HEK293 (cell line): ENCODE measurements at regions not wholly inside any gene's neighbourhood (a gene's known extent, or its start where the extent isn't known, plus 50 kb on each side); places are given as distances from the start of the nearest gene placed in this dataset.
A peak's percentile ranks its signal among the peaks of the same experiment; 100 is the strongest.

ENCODE experiments used
- CTCF ChIA-PET: fragments of 350-600 bp; formaldehyde crosslinking; extraction: SDS; loops from one replicate; lab custom pipeline; 2021; ENCODE audit warnings: antibody characterized with exemption; lab: Yijun Ruan, JAX
- POLR2A ChIA-PET: fragments of 300-600 bp; formaldehyde crosslinking; extraction: SDS; loops from one replicate; lab custom pipeline; 2020; ENCODE audit warnings: antibody characterized with exemption, inconsistent platforms; lab: Yijun Ruan, JAX
- H3K27ac ChIP-seq: fragments of 200-500 bp; sonication (Bioruptor generic); 2 replicates; pipeline ENCODE4 v1.5.1; 2014; ENCODE audit warnings: low read depth, low read length, control low read depth, inconsistent platforms; ENCODE audit errors: extremely low read depth
- H3K36me3 ChIP-seq, 2 experiments: fragments of 200-500 bp in 1 of 2; sonication (Bioruptor generic) in 1 of 2; 1 replicate in 1 of 2; 2 replicates in 1 of 2; pipeline ENCODE4 v1.5.1; 2014 to 2017; ENCODE audit warnings: inconsistent platforms in 2 of 2, low read length in 2 of 2; ENCODE audit not compliant: control insufficient read depth in 2 of 2, insufficient read depth in 1 of 2
- H3K4me1 ChIP-seq: fragments of 200-500 bp; sonication (Bioruptor generic); 2 replicates; pipeline ENCODE4 v1.5.1; 2014; ENCODE audit warnings: mild to moderate bottlenecking, low read length, inconsistent platforms; ENCODE audit not compliant: control insufficient read depth, insufficient read depth
- H3K4me3 ChIP-seq: 2 replicates; pipeline ENCODE4 v1.5.1; 2011; ENCODE audit warnings: low read depth, mild to moderate bottlenecking, control low read depth, low read length, moderate library complexity
- H3K9me3 ChIP-seq: fragments of 200-500 bp; sonication (Bioruptor generic); 2 replicates; pipeline ENCODE4 v1.5.1; 2014; ENCODE audit warnings: low read depth, low read length, inconsistent platforms; ENCODE audit not compliant: control insufficient read depth, insufficient read depth
- SP7 ChIP-seq: fragments of 450-650 bp; formaldehyde crosslinking; IDR thresholded peaks from 2 replicates; pipeline ENCODE4 v1.5.1; 2016; ENCODE audit warnings: missing biosample characterization, missing genetic modification characterization
- TCF7L2 ChIP-seq: IDR thresholded peaks from 2 replicates; pipeline ENCODE4 v1.6.1; 2011; ENCODE audit warnings: low read depth, mild to moderate bottlenecking, inconsistent platforms, low read length, moderate library complexity, borderline replicate concordance
- ZBTB21 ChIP-seq: fragments of 450-650 bp; formaldehyde crosslinking; IDR thresholded peaks from 2 replicates; pipeline ENCODE4 v1.5.1; 2017; ENCODE audit warnings: missing biosample characterization, missing genetic modification characterization
- ZFP41 ChIP-seq: fragments of 450-650 bp; formaldehyde crosslinking; IDR thresholded peaks from 2 replicates; pipeline ENCODE4 v1.5.1; 2016; ENCODE audit warnings: missing biosample characterization, missing genetic modification characterization, borderline replicate concordance
- ZFP69B ChIP-seq: fragments of 450-650 bp; formaldehyde crosslinking; IDR thresholded peaks from 2 replicates; pipeline ENCODE4 v1.5.1; 2016; ENCODE audit warnings: missing biosample characterization, missing genetic modification characterization
- ZNF555 ChIP-seq: fragments of 450-650 bp; formaldehyde crosslinking; conservative IDR thresholded peaks from 2 replicates; pipeline ENCODE4 v1.5.1; 2017; ENCODE audit warnings: missing biosample characterization, mild to moderate bottlenecking, missing genetic modification characterization, inconsistent platforms
- ZNF629 ChIP-seq: fragments of 450-650 bp; formaldehyde crosslinking; IDR thresholded peaks from 2 replicates; pipeline ENCODE4 v1.5.1; 2017; ENCODE audit warnings: missing biosample characterization, missing genetic modification characterization
- ZNF654 ChIP-seq: fragments of 450-650 bp; formaldehyde crosslinking; IDR thresholded peaks from 2 replicates; pipeline ENCODE4 v1.5.1; 2016; ENCODE audit warnings: low read depth, missing biosample characterization, missing genetic modification characterization
- TF ChIP-seq, protein P1 (sequence below): fragments of 450-650 bp; formaldehyde crosslinking; IDR thresholded peaks from 2 replicates; pipeline ENCODE4 v1.5.1; 2016; ENCODE audit warnings: missing biosample characterization, missing genetic modification characterization
- TF ChIP-seq, protein P2 (sequence below): fragments of 450-650 bp; formaldehyde crosslinking; IDR thresholded peaks from 2 replicates; pipeline ENCODE4 v1.5.1; 2016; ENCODE audit warnings: missing biosample characterization, missing genetic modification characterization
- TF ChIP-seq, protein P3 (sequence below): fragments of 450-650 bp; formaldehyde crosslinking; IDR thresholded peaks from 2 replicates; pipeline ENCODE4 v1.5.1; 2016; ENCODE audit warnings: missing biosample characterization, missing genetic modification characterization, low read depth
- TF ChIP-seq, protein P4 (sequence below): fragments of 450-650 bp; formaldehyde crosslinking; IDR thresholded peaks from 2 replicates; pipeline ENCODE4 v1.5.1; 2016; ENCODE audit warnings: missing biosample characterization, missing genetic modification characterization
- TF ChIP-seq, protein P5 (sequence below): fragments of 450-650 bp; formaldehyde crosslinking; IDR thresholded peaks from 2 replicates; pipeline ENCODE4 v1.5.1; 2016; ENCODE audit warnings: missing biosample characterization, missing genetic modification characterization

DNA sequence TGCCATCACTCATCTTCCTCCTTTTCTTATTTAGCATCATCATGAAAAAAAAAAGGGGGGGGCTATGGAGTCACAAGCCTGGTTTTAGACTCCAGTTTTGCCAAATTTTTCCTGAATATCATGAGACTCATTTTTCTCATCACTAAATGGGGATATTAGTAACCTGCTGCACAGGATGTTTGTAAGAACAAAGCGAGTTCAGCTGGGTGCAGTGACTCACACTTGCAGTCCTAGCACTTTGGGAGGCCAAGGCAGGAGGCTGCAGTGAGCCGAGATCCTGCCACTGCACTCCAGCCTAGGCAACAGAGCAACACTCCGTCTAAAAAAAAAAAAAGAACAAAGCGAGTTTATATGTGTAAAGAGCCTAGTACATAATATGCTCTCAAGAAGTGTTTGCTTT, 82.8 kb downstream of the TFAP2A start:
- ChIA-PET CTCF (interaction anchor here (0.6 to 1.0 kb wide), 2 partner anchors 9 to 414 kb away, joined by 4 read pairs; no protein-coding TSS in a partner anchor), POLR2A (interaction anchor here (0.7 to 1.1 kb wide), 2 partner anchors 9 to 82 kb away, joined by 3 read pairs; no protein-coding TSS in a partner anchor)
- no peak overlapping the region for H3K4me3 ChIP-seq
- H3K4me1 ChIP-seq: no peaks in the 10 kb centered on the region
- no peaks in the 10 kb centered on the region for H3K9me3 ChIP-seq
- no peak overlapping the region for H3K27ac ChIP-seq
- TF ChIP-seq, protein P1, sequence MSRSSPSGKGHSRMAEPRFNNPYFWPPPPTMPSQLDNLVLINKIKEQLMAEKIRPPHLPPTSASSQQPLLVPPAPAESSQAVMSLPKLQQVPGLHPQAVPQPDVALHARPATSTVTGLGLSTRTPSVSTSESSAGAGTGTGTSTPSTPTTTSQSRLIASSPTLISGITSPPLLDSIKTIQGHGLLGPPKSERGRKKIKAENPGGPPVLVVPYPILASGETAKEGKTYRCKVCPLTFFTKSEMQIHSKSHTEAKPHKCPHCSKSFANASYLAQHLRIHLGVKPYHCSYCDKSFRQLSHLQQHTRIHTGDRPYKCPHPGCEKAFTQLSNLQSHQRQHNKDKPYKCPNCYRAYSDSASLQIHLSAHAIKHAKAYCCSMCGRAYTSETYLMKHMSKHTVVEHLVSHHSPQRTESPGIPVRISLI: no peak
- peak; percentile 1; the same call in 1 of the 2 replicates for TF ChIP-seq ZNF654 (tag by site-specific recombination)
- TF ChIP-seq, all 188 proteins: peak for 1
- no peaks in the 10 kb centered on the region for H3K36me3 ChIP-seq

DNA sequence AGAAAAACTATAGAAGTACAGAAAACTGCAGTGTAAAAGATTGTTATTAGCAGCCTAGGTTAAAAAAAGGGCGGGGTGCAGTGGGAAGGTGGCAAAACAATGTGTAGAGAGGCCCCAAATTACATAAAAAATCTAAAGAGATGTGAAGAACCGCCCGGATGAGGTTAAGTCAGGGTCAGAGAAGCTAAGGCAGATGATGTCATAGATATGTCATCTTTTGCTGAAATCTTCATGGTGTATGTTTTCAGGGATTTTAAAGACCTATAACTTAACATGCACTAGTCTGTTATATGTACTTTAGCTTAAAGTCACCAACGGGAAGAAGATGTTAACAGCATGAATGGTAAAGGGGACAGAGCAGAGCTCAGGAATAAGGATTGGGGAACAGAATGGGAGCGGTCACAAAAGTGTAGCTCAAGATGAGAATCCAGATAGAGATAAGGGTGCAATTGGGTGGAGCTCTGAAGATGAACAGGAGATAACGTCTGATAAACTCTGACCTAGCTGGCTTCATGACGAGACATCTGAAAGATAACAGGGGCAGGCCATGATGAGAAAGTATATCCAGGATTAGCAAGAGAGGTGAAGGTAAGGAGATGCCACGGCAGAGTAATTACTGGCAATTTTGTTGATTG, 83.4 kb downstream of the TFAP2A start:
- ChIA-PET CTCF (interaction anchor here (0.6 to 1.0 kb wide), 4 partner anchors 9 to 413 kb away, joined by 3 to 4 read pairs (median 4); no protein-coding TSS in a partner anchor), POLR2A (interaction anchor here (0.7 to 1.1 kb wide), 3 partner anchors 8 to 88 kb away, joined by 3 read pairs; no protein-coding TSS in a partner anchor)
- Histone ChIP-seq H3K36me3 (no peaks in the 10 kb centered on the region), H3K9me3 (no peaks in the 10 kb centered on the region), H3K27ac (no peak overlapping the region), H3K4me1 (no peaks in the 10 kb centered on the region), H3K4me3 (no peak overlapping the region)
- TF ChIP-seq ZBTB21 (tag by site-specific recombination) (peak; percentile 59), ZFP41 (tag by site-specific recombination) (no peak), ZFP69B (tag by site-specific recombination) (no peak), ZNF555 (0 out of 2 replicates have a peak, but pooled peaks have one; percentile 2), TCF7L2 (peak; percentile 54; the same call in 1 of the 2 replicates), ZNF629 (tag by site-specific recombination) (peak; percentile 81), SP7 (tag by site-specific recombination) (0 out of 2 replicates have a peak, but pooled peaks have one; percentile 20)
- TF ChIP-seq, protein P2, sequence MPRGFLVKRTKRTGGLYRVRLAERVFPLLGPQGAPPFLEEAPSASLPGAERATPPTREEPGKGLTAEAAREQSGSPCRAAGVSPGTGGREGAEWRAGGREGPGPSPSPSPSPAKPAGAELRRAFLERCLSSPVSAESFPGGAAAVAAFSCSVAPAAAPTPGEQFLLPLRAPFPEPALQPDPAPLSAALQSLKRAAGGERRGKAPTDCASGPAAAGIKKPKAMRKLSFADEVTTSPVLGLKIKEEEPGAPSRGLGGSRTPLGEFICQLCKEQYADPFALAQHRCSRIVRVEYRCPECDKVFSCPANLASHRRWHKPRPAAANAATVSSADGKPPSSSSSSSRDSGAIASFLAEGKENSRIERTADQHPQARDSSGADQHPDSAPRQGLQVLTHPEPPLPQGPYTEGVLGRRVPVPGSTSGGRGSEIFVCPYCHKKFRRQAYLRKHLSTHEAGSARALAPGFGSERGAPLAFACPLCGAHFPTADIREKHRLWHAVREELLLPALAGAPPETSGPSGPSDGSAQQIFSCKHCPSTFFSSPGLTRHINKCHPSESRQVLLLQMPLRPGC (tag by site-specific recombination): 0 out of 2 replicates have a peak, but pooled peaks have one; percentile 8
- TF ChIP-seq, protein P3, sequence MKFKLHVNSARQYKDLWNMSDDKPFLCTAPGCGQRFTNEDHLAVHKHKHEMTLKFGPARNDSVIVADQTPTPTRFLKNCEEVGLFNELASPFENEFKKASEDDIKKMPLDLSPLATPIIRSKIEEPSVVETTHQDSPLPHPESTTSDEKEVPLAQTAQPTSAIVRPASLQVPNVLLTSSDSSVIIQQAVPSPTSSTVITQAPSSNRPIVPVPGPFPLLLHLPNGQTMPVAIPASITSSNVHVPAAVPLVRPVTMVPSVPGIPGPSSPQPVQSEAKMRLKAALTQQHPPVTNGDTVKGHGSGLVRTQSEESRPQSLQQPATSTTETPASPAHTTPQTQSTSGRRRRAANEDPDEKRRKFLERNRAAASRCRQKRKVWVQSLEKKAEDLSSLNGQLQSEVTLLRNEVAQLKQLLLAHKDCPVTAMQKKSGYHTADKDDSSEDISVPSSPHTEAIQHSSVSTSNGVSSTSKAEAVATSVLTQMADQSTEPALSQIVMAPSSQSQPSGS (tag by site-specific recombination): peak; percentile 92
- TF ChIP-seq, protein P4, sequence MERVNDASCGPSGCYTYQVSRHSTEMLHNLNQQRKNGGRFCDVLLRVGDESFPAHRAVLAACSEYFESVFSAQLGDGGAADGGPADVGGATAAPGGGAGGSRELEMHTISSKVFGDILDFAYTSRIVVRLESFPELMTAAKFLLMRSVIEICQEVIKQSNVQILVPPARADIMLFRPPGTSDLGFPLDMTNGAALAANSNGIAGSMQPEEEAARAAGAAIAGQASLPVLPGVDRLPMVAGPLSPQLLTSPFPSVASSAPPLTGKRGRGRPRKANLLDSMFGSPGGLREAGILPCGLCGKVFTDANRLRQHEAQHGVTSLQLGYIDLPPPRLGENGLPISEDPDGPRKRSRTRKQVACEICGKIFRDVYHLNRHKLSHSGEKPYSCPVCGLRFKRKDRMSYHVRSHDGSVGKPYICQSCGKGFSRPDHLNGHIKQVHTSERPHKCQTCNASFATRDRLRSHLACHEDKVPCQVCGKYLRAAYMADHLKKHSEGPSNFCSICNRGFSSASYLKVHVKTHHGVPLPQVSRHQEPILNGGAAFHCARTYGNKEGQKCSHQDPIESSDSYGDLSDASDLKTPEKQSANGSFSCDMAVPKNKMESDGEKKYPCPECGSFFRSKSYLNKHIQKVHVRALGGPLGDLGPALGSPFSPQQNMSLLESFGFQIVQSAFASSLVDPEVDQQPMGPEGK (tag by site-specific recombination): peak; percentile 25; the same call in 1 of the 2 replicates
- TF ChIP-seq, protein P5, sequence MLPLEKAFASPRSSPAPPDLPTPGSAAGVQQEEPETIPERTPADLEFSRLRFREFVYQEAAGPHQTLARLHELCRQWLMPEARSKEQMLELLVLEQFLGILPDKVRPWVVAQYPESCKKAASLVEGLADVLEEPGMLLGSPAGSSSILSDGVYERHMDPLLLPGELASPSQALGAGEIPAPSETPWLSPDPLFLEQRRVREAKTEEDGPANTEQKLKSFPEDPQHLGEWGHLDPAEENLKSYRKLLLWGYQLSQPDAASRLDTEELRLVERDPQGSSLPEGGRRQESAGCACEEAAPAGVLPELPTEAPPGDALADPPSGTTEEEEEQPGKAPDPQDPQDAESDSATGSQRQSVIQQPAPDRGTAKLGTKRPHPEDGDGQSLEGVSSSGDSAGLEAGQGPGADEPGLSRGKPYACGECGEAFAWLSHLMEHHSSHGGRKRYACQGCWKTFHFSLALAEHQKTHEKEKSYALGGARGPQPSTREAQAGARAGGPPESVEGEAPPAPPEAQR (tag by site-specific recombination): no peak
